ENCODE measurements at regions not wholly inside any gene's neighbourhood (a gene's known extent, or its start where the extent isn't known, plus 50 kb on each side); places are given as distances from the start of the nearest gene placed in this dataset.

DNA sequence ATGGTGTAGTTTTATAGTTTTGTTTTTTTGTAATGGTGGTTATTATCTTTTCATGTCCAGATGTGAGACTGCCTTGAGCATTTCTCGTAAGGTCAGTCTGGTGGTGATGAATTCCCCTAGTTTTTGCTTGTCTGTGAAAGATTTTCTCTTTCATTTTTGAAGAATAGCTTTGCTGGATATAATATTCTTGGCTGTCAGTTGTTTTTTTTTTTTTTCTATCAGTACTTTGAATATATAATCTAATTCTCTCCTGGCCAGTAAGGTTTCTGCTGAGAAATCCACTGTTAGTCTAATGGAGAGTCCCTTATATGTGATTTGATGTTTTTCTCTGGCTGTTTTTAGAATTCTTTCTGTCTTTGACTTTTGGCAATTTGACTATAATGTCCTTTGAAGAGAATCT is 106.9 kb downstream of the CARTPT start:
- Histone ChIP-seq H3K9me3 (ENCODE audit: severe bottlenecking) (peaks cover 4% of the 10 kb centered on the region), H3K4me3 (ENCODE audit: low read depth, low read length) (no peak overlapping the region), H3K27me3 (ENCODE audit: insufficient read depth, low read depth, severe bottlenecking) (no peaks in the 10 kb centered on the region), H3K27ac (no peak overlapping the region), H3K36me3 (no peaks in the 10 kb centered on the region)
- TF ChIP-seq, protein P1, sequence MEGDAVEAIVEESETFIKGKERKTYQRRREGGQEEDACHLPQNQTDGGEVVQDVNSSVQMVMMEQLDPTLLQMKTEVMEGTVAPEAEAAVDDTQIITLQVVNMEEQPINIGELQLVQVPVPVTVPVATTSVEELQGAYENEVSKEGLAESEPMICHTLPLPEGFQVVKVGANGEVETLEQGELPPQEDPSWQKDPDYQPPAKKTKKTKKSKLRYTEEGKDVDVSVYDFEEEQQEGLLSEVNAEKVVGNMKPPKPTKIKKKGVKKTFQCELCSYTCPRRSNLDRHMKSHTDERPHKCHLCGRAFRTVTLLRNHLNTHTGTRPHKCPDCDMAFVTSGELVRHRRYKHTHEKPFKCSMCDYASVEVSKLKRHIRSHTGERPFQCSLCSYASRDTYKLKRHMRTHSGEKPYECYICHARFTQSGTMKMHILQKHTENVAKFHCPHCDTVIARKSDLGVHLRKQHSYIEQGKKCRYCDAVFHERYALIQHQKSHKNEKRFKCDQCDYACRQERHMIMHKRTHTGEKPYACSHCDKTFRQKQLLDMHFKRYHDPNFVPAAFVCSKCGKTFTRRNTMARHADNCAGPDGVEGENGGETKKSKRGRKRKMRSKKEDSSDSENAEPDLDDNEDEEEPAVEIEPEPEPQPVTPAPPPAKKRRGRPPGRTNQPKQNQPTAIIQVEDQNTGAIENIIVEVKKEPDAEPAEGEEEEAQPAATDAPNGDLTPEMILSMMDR (IDR thresholded peaks at IDR 0.05; ENCODE audit: low read depth, low read length): no peak
- no peak for DNase-seq

DNA sequence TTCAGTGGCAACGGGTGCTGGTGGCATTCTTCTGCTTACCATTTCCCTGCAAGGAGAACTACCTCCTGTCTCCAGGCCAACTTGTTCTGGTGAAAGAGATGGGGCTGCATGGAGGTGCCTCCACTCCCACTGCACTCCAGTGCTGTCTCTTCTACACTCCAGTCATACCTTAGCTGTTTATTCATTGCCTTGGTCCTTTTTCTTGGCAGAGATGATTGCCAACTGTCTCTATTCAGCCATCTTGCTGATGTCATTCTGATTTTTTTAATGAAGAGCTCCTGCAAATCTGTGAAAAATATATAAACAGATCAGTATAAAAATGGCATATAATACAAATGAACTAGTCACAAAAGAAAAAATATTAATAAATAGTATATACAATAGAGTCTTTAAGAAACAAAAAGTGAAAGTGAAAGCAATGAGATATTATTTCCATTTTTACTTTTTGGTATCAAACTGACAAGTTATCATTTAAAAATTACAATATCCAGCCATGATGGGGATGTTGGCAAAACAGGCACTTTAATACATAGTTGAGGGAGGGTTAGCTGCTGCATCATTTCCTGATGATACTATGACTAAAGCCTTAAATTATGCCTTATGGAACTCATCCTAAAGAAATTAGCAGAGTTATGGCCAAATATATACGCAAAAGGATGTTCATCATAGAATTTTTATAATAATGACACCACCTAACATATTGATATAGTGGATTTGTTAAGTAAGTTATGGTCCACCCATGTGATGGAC is 109.4 kb downstream of the CARTPT start:
- no peaks in the 10 kb centered on the region for H3K36me3 ChIP-seq
- no peak for DNase-seq
- H3K27me3 ChIP-seq (ENCODE audit: insufficient read depth, low read depth, severe bottlenecking): no peaks in the 10 kb centered on the region
- peaks cover 4% of the 10 kb centered on the region for H3K9me3 ChIP-seq (ENCODE audit: severe bottlenecking)
- H3K4me3 ChIP-seq (ENCODE audit: low read depth, low read length): no peak overlapping the region
- no peak overlapping the region for H3K27ac ChIP-seq
- TF ChIP-seq, protein P1 (IDR thresholded peaks at IDR 0.05; ENCODE audit: low read depth, low read length): no peak

DNA sequence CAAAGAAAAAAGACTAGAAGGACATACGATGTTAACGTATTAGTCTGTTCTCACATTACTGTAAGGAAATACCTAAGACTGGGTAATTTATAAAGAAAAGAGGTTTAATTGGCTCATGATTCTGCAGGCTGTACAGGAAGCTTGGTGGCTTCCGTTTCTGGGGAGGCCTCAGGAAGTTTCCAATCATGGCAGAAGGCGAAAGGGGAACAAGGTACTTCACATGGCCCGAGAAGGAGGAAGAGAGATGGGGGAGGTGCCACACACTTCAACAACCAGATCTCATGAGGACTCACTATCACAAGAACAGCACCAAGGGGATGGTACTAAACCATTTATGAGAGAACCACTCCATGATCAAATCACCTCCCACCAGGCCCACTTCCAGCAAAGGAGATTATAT is 110.1 kb downstream of the CARTPT start:
- Histone ChIP-seq H3K27me3 (ENCODE audit: insufficient read depth, low read depth, severe bottlenecking) (no peaks in the 10 kb centered on the region), H3K27ac (no peak overlapping the region), H3K36me3 (no peaks in the 10 kb centered on the region), H3K4me3 (ENCODE audit: low read depth, low read length) (no peak overlapping the region), H3K9me3 (ENCODE audit: severe bottlenecking) (peaks cover 4% of the 10 kb centered on the region)
- TF ChIP-seq, protein P1 (IDR thresholded peaks at IDR 0.05; ENCODE audit: low read depth, low read length): no peak
- DNase-seq: no peak

DNA sequence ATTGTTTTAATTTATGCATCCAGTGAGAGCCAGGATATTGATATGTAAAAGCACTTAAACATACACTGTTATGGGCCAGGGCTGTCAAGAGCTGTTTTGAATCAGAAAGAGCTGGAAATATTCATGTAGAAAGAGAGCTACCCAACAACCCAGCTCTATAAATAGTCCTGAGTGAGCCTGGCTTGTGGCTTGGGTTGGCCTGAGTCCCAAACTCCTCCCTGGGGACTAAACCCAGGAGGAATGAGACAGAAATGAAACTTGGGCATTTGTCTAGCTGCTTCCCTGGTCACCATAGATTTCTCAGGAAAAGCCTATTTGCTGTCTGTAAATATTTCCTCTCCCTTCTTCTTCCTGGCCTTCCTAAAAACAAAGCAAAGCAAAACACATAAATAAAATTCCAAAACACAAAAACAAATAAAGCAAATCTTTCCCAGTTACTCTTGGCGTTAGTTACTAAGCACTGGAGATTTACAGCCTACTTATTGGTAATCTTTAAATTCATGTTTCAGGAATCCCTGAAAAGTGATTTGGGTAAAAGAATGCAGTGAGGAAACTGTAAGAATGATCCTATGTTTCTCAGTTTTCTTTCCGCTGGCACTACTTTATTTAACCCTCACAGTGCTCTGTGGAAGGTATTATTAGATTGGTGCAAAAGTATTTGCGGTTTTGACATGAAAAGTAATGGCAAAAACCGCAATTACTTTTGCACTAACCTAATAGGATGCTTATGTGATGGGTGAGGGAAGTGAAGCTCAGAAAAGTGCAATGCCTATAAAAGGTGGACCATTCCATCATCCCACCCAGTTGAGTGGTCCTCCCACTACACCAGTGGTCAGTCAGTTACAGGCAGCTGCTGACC is 111.8 kb downstream of the CARTPT start:
- Histone ChIP-seq H3K27ac (peak overlapping the region; percentile 62), H3K4me3 (ENCODE audit: low read depth, low read length) (no peak overlapping the region), H3K36me3 (no peaks in the 10 kb centered on the region), H3K9me3 (ENCODE audit: severe bottlenecking) (peaks cover under 1% of the 10 kb centered on the region), H3K27me3 (ENCODE audit: insufficient read depth, low read depth, severe bottlenecking) (no peaks in the 10 kb centered on the region)
- peak; percentile 35 for DNase-seq
- TF ChIP-seq, protein P1 (IDR thresholded peaks at IDR 0.05; ENCODE audit: low read depth, low read length): no peak

DNA sequence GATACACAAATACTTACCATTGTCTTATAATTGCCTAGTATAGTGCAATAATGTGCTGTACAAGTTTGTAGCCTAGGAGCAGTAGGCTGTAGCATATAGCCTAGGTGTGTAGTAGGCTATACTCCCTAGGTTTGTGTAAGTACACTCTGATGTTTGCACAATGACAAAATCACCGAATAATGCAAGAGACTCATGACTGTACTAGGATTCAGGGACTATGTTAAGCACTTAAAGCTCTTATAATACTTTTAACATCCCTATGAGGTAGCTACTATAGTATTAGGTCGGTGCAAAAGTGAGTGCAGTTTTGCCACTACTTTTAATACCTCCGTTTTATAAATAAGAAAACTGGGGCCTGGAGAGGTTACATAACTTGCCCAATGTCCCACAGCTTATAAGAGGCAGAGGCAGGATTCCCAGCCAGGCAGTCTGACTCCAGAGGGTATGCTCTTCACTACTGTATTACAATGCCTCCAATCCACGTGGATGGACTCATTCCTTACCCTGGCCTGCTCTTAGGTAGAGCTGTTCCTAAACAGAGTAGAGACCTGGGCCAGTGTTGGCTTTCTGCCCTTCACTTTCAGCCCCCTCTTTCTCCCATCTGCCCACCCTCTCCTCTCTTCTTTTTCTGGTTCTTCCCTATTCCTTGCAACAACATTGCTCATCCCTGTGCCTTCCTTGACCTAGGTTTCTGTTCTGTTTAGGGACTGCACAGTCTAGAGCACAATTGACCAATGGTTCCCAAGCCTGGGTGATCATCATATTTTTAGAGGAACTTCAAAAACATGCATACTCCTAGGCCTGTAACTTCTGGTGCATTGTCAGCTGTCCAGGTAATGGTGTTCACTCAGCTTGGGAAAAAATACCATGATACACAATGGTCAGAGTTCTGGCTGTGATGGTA is 114.0 kb downstream of the CARTPT start:
- no peak for DNase-seq
- H3K9me3 ChIP-seq (ENCODE audit: severe bottlenecking): no peaks in the 10 kb centered on the region
- H3K27ac ChIP-seq: no peak overlapping the region
- H3K4me3 ChIP-seq (ENCODE audit: low read depth, low read length): no peak overlapping the region
- TF ChIP-seq, protein P1 (IDR thresholded peaks at IDR 0.05; ENCODE audit: low read depth, low read length): no peak
- no peaks in the 10 kb centered on the region for H3K27me3 ChIP-seq (ENCODE audit: insufficient read depth, low read depth, severe bottlenecking)
- H3K36me3 ChIP-seq: no peaks in the 10 kb centered on the region

Data from WERI-Rb-1 (cell line).